B cell (primary cell): ENCODE measurements at regions not wholly inside any gene's neighbourhood (a gene's known extent, or its start where the extent isn't known, plus 50 kb on each side); places are given as distances from the start of the nearest gene placed in this dataset.

Experiments used
- ATAC-seq: fragments of 200-7000 bp; cut with Tn5 transposase; one replicate; pipeline ENCODE4 v1.10.0; 2021; ENCODE audit warnings: low read depth, mild to moderate bottlenecking, moderate number of reproducible peaks, moderate library complexity
- CTCF ChIA-PET: fragments of 350-600 bp; sonication (Branson Sonifier 250); formaldehyde crosslinking; loops from one replicate; lab custom pipeline; 2021; ENCODE audit warnings: antibody characterized with exemption, inconsistent platforms; lab: Charles Lee
- POLR2A ChIA-PET: fragments of 350-600 bp; sonication (Branson Sonifier 250); formaldehyde crosslinking; loops from one replicate; lab custom pipeline; 2021; ENCODE audit warnings: antibody characterized with exemption; lab: Charles Lee
- DNase-seq: peaks from one replicate; pipeline ENCODE4 v3.0.0; 2013
- H2AFZ ChIP-seq: 2 replicates; pipeline ENCODE4 v1.6.1; 2012; ENCODE audit warnings: mild to moderate bottlenecking, low read depth, low read length; ENCODE audit not compliant: insufficient read depth, poor library complexity, severe bottlenecking
- H3K27ac ChIP-seq, 2 donors: 1 replicate in 1 of 2; 2 replicates in 1 of 2; pipeline ENCODE4 v1.5.1; 2012 to 2013; ENCODE audit warnings: low read length in 2 of 2, mild to moderate bottlenecking in 2 of 2, moderate library complexity in 1 of 2
- H3K27me3 ChIP-seq, 4 experiments: fragments of 200-600 bp in 1 of 4; sonication (generic) in 1 of 4; replicated peaks in 1 of 4; 1 replicate in 2 of 4; 2 replicates in 2 of 4; pipeline versions ENCODE4 v1.6.1 to v1.7.0; 2013 to 2016; ENCODE audit warnings: low read length in 3 of 4, mild to moderate bottlenecking in 2 of 4, mixed read lengths in 1 of 4, moderate library complexity in 1 of 4; ENCODE audit not compliant: insufficient read depth in 4 of 4, control insufficient read depth in 3 of 4; ENCODE audit errors: control extremely low read depth in 1 of 4
- H3K36me3 ChIP-seq, 2 experiments: replicated peaks in 1 of 2; 1 replicate in 1 of 2; 2 replicates in 1 of 2; pipeline versions ENCODE4 v1.6.1 to v1.7.1; 2013; ENCODE audit warnings: low read length in 1 of 2; ENCODE audit not compliant: insufficient read depth in 2 of 2, control insufficient read depth in 1 of 2; ENCODE audit errors: control extremely low read depth in 1 of 2, extremely low read depth in 1 of 2
- H3K4me1 ChIP-seq, 2 donors: fragments of 200-600 bp in 1 of 2; sonication (generic) in 1 of 2; 1 replicate in 1 of 2; 2 replicates in 1 of 2; pipeline versions ENCODE4 v1.5.1 to v1.6.1; 2013 to 2017; ENCODE audit warnings: low read length in 2 of 2; ENCODE audit not compliant: control insufficient read depth in 2 of 2, insufficient read depth in 2 of 2
- H3K4me2 ChIP-seq: replicated peaks from 2 replicates; pipeline ENCODE3; 2012; ENCODE audit warnings: mild to moderate bottlenecking, low read depth, low read length; ENCODE audit not compliant: poor library complexity, severe bottlenecking
- H3K4me3 ChIP-seq, 5 experiments: fragments of 200-600 bp in 1 of 5; sonication (generic) in 1 of 5; 1 replicate in 3 of 5; 2 replicates in 2 of 5; pipeline versions ENCODE4 v1.5.1 to v1.7.0; 2011 to 2016; ENCODE audit warnings: low read length in 4 of 5, mild to moderate bottlenecking in 4 of 5, low read depth in 2 of 5, control low read depth in 1 of 5, moderate library complexity in 1 of 5; ENCODE audit not compliant: insufficient read depth in 1 of 5; ENCODE audit errors: control extremely low read depth in 1 of 5, extremely low read depth in 1 of 5
- H3K79me2 ChIP-seq: fragments of 200-600 bp; sonication (generic); one replicate; pipeline ENCODE4 v1.6.0; 2016; ENCODE audit warnings: low read length; ENCODE audit not compliant: control insufficient read depth, insufficient read depth
- H3K9ac ChIP-seq: fragments of 200-600 bp; sonication (generic); 2 replicates; pipeline ENCODE4 v1.6.1; 2017; ENCODE audit warnings: mild to moderate bottlenecking, low read length, moderate library complexity
- H3K9me3 ChIP-seq, 3 donors: one replicate each; pipeline versions ENCODE4 v1.6.1 to v1.7.1; 2013; ENCODE audit warnings: low read length in 2 of 3; ENCODE audit not compliant: control insufficient read depth in 2 of 3, insufficient read depth in 1 of 3; ENCODE audit errors: control extremely low read depth in 1 of 3
- H4K20me1 ChIP-seq: 2 replicates; pipeline ENCODE4 v1.6.0; 2012; ENCODE audit warnings: mild to moderate bottlenecking, low read length; ENCODE audit not compliant: insufficient read depth, control insufficient read depth, poor library complexity, severe bottlenecking
- H3K27ac Mint-ChIP-seq: one replicate; pipeline ENCODE4 v1.8.0; 2021; ENCODE audit warnings: mixed read lengths
- H3K27me3 Mint-ChIP-seq: one replicate; pipeline ENCODE4 v1.8.0; 2021; ENCODE audit warnings: mixed read lengths
- H3K4me1 Mint-ChIP-seq: one replicate; pipeline ENCODE4 v1.8.0; 2021; ENCODE audit warnings: mixed read lengths
- H3K4me3 Mint-ChIP-seq: one replicate; pipeline ENCODE4 v1.8.0; 2021; ENCODE audit warnings: mixed read lengths
- H3K9me3 Mint-ChIP-seq: one replicate; pipeline ENCODE4 v1.8.0; 2022; ENCODE audit warnings: mixed read lengths; ENCODE audit not compliant: insufficient read depth
- EZH2 ChIP-seq: IDR thresholded peaks from 2 replicates; pipeline ENCODE4 v1.6.1; 2012; ENCODE audit warnings: borderline replicate concordance, low read depth, mild to moderate bottlenecking, moderate library complexity, low read length; ENCODE audit not compliant: insufficient read depth, poor library complexity, severe bottlenecking
- WGBS: methylation state at CpG from one replicate; pipeline ENCODE4 v1.1.5; 2013; ENCODE audit warnings: missing lambda C conversion rate; ENCODE audit not compliant: insufficient coverage; 5-methylcytosine and 5-hydroxymethylcytosine counted together
- intact Hi-C: fragments of 100-400 bp; cut with micrococcal nuclease; formaldehyde crosslinking; loops from one replicate; pipeline ENCODE4 v1.10.0; 2022
- TF ChIP-seq, protein P1 (sequence below): fragments of 200-600 bp; IDR thresholded peaks from one replicate; pipeline ENCODE4 v1.8.0; 2022; ENCODE audit warnings: antibody characterized with exemption, mild to moderate bottlenecking

DNA sequence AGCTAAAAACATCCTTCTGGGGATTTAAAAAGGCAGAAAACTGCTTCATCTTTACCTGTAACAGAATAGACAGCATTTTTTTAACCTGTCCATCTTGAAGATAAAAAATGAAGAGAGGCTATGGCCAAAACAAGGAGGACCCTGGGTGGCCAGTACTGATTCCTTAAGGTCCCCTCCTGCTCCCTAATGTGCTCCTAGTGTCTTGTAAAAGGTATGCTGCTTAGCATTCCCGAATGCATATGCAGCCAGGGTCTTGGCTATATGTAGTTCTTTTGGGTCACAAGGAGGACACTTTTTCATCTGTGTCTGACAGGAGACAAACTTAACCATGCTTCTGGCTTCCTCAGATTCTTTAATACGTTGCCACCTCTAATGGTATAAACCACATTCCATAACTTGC, 93.9 kb upstream of the SLC13A1 start:
- H3K27me3 ChIP-seq = no peaks in the 10 kb centered on the region
- Mint-ChIP-seq H3K4me3 (no peak overlapping the region), H3K27ac (no peak overlapping the region), H3K9me3 (peaks cover 5% of the 10 kb centered on the region), H3K4me1 (no peaks in the 10 kb centered on the region), H3K27me3 (no peaks in the 10 kb centered on the region)
- WGBS = 56% methylated on average over 2 of the region's 2 CpGs
- ATAC-seq (no peak), DNase-seq (no peak)
- CTCF ChIA-PET = interaction anchor here (0.6 kb wide), 1 partner anchor 88 kb away, joined by 4 read pairs; no protein-coding TSS in a partner anchor
- H3K4me2 ChIP-seq = no peak overlapping the region
- no peak overlapping the region for H3K4me3 ChIP-seq
- no peaks in the 10 kb centered on the region for H3K4me1 ChIP-seq
- TF ChIP-seq EZH2 = no peak
- TF ChIP-seq, protein P1, sequence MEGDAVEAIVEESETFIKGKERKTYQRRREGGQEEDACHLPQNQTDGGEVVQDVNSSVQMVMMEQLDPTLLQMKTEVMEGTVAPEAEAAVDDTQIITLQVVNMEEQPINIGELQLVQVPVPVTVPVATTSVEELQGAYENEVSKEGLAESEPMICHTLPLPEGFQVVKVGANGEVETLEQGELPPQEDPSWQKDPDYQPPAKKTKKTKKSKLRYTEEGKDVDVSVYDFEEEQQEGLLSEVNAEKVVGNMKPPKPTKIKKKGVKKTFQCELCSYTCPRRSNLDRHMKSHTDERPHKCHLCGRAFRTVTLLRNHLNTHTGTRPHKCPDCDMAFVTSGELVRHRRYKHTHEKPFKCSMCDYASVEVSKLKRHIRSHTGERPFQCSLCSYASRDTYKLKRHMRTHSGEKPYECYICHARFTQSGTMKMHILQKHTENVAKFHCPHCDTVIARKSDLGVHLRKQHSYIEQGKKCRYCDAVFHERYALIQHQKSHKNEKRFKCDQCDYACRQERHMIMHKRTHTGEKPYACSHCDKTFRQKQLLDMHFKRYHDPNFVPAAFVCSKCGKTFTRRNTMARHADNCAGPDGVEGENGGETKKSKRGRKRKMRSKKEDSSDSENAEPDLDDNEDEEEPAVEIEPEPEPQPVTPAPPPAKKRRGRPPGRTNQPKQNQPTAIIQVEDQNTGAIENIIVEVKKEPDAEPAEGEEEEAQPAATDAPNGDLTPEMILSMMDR = no peak
- no peaks in the 10 kb centered on the region for H3K36me3 ChIP-seq
- no peak overlapping the region for H2AFZ ChIP-seq
- intact Hi-C loops = no loop called here
- H3K79me2 ChIP-seq = no peaks in the 10 kb centered on the region
- H3K9ac ChIP-seq = no peak overlapping the region
- peaks cover 0 to 4% (median 0%) of the 10 kb centered on the region in 3 donors for H3K9me3 ChIP-seq
- no peak overlapping the region for H3K27ac ChIP-seq
- no peaks in the 10 kb centered on the region for H4K20me1 ChIP-seq
- POLR2A ChIA-PET = no interaction called here

DNA sequence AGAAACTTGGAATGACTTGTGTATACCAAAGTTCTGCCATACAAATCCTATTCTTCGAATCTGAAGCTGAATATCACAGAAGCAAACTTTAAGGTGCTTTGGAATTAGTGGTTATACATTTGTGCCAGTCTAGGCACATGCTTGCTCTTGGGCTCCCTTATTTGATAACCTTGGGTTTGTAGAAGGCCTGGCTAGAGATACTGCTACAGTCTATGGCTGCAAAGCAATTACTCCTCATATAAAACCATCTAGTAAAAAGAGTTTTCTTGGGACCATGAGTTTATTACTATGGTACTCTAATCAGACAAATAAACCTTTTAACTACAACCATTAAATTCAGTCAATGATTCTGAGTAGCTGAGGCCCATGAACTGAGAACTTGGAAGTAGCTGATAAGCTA, 92.5 kb upstream of the SLC13A1 start:
- Histone ChIP-seq H4K20me1 (no peaks in the 10 kb centered on the region), H2AFZ (no peak overlapping the region), H3K9me3 (peaks cover 0 to 4% (median 0%) of the 10 kb centered on the region in 3 donors), H3K27ac (no peak overlapping the region), H3K4me2 (no peak overlapping the region), H3K4me3 (no peak overlapping the region), H3K36me3 (no peaks in the 10 kb centered on the region), H3K9ac (no peak overlapping the region), H3K4me1 (no peaks in the 10 kb centered on the region), H3K79me2 (no peaks in the 10 kb centered on the region), H3K27me3 (no peaks in the 10 kb centered on the region)
- ChIA-PET CTCF (no interaction called here), POLR2A (no interaction called here)
- Mint-ChIP-seq H3K4me1 (no peaks in the 10 kb centered on the region), H3K9me3 (peaks cover 8% of the 10 kb centered on the region), H3K4me3 (no peak overlapping the region), H3K27me3 (no peaks in the 10 kb centered on the region), H3K27ac (no peak overlapping the region)
- whole genome bisulfite sequencing = no CpG with 5 or more reads among the region's 1 CpG
- TF ChIP-seq, protein P1 = no peak
- TF ChIP-seq EZH2 = no peak
- intact Hi-C loops = no loop called here
- ATAC-seq (no peak), DNase-seq (no peak)
